H9 (cell line): ENCODE measurements at regions not wholly inside any gene's neighbourhood (a gene's known extent, or its start where the extent isn't known, plus 50 kb on each side); places are given as distances from the start of the nearest gene placed in this dataset.

ENCODE experiments used
- DNase-seq: peaks from one replicate; pipeline ENCODE4 v3.0.0-alpha.2; 2017
- H2AFZ ChIP-seq: one replicate; pipeline ENCODE4 v1.6.1; 2013; ENCODE audit warnings: mild to moderate bottlenecking, low read length, control low read depth, moderate library complexity
- H2AK5ac ChIP-seq: 2 replicates; pipeline ENCODE4 v1.6.1; 2013; ENCODE audit warnings: low read length, control low read depth, mixed read lengths; ENCODE audit not compliant: insufficient read length
- H2BK120ac ChIP-seq: one replicate; pipeline ENCODE4 v1.6.1; 2013; ENCODE audit warnings: low read depth, mild to moderate bottlenecking, low read length, control low read depth, inconsistent platforms; ENCODE audit not compliant: poor library complexity, severe bottlenecking
- H2BK12ac ChIP-seq: 2 replicates; pipeline ENCODE4 v1.6.1; 2013; ENCODE audit warnings: low read length, control low read depth, mixed read lengths, low read depth; ENCODE audit not compliant: insufficient read length
- H2BK15ac ChIP-seq: 2 replicates; pipeline ENCODE4 v1.6.1; 2013; ENCODE audit warnings: low read depth, low read length, control low read depth
- H2BK20ac ChIP-seq: one replicate; pipeline ENCODE4 v1.6.1; 2013; ENCODE audit warnings: low read depth, mild to moderate bottlenecking, low read length, control low read depth, inconsistent platforms; ENCODE audit not compliant: poor library complexity, severe bottlenecking
- H2BK5ac ChIP-seq: 2 replicates; pipeline ENCODE4 v1.6.1; 2013; ENCODE audit warnings: low read length, control low read depth, mixed read lengths; ENCODE audit not compliant: insufficient read length
- H3K14ac ChIP-seq: 2 replicates; pipeline ENCODE4 v1.6.1; 2013; ENCODE audit warnings: low read length, control low read depth; ENCODE audit not compliant: insufficient read depth
- H3K18ac ChIP-seq: 2 replicates; pipeline ENCODE4 v1.6.1; 2013; ENCODE audit warnings: low read depth, mild to moderate bottlenecking, mixed read lengths, low read length, control low read depth; ENCODE audit not compliant: insufficient read length
- H3K23ac ChIP-seq: 2 replicates; pipeline ENCODE4 v1.6.1; 2013; ENCODE audit warnings: low read length, control low read depth, mixed read lengths, low read depth; ENCODE audit not compliant: insufficient read length
- H3K23me2 ChIP-seq: 2 replicates; pipeline ENCODE4 v1.6.1; 2013; ENCODE audit warnings: low read depth, mild to moderate bottlenecking, mixed read lengths, low read length, control low read depth; ENCODE audit not compliant: insufficient read length, poor library complexity, severe bottlenecking
- H3K27ac ChIP-seq: 2 replicates; pipeline ENCODE4 v1.5.1; 2013; ENCODE audit warnings: low read length, control low read depth, mixed read lengths, low read depth; ENCODE audit not compliant: insufficient read length
- H3K27me3 ChIP-seq: 2 replicates; pipeline ENCODE4 v1.6.1; 2013; ENCODE audit warnings: low read length, control low read depth, inconsistent platforms; ENCODE audit not compliant: insufficient read depth
- H3K4ac ChIP-seq: 2 replicates; pipeline ENCODE4 v1.6.1; 2013; ENCODE audit warnings: low read depth, mild to moderate bottlenecking, control low read depth, inconsistent platforms, low read length, moderate library complexity
- H3K4me1 ChIP-seq: 2 replicates; pipeline ENCODE4 v1.6.1; 2013; ENCODE audit warnings: low read length, control low read depth, inconsistent platforms; ENCODE audit not compliant: insufficient read depth
- H3K4me2 ChIP-seq: 2 replicates; pipeline ENCODE4 v1.6.1; 2013; ENCODE audit warnings: low read length, control low read depth, mixed read lengths; ENCODE audit not compliant: insufficient read length, insufficient read depth
- H3K56ac ChIP-seq: 2 replicates; pipeline ENCODE4 v1.6.1; 2013; ENCODE audit warnings: low read depth, mild to moderate bottlenecking, mixed read lengths, low read length, control low read depth; ENCODE audit not compliant: insufficient read length
- H3K79me1 ChIP-seq: 2 replicates; pipeline ENCODE4 v1.6.1; 2013; ENCODE audit warnings: low read depth, mild to moderate bottlenecking, moderate library complexity, low read length, control low read depth, inconsistent platforms; ENCODE audit not compliant: insufficient read depth, poor library complexity, severe bottlenecking
- H3K79me2 ChIP-seq: 2 replicates; pipeline ENCODE4 v1.6.1; 2013; ENCODE audit warnings: low read length, control low read depth, inconsistent platforms; ENCODE audit not compliant: insufficient read depth
- H3K9ac ChIP-seq: 2 replicates; pipeline ENCODE4 v1.6.1; 2013; ENCODE audit warnings: low read length, control low read depth, mixed read lengths; ENCODE audit not compliant: insufficient read length; ENCODE audit errors: extremely low read depth
- H3K9me3 ChIP-seq: one replicate; pipeline ENCODE4 v1.6.1; 2013; ENCODE audit warnings: low read depth, low read length, inconsistent platforms; ENCODE audit not compliant: control insufficient read depth
- H3T11ph ChIP-seq: one replicate; pipeline ENCODE4 v1.6.1; 2013; ENCODE audit warnings: mild to moderate bottlenecking, low read length, control low read depth, inconsistent platforms
- H4K20me1 ChIP-seq: one replicate; pipeline ENCODE4 v1.6.1; 2013; ENCODE audit not compliant: control insufficient read depth, insufficient read length, insufficient read depth
- H4K5ac ChIP-seq: 2 replicates; pipeline ENCODE4 v1.6.1; 2013; ENCODE audit warnings: low read depth, mild to moderate bottlenecking, mixed read lengths, low read length, control low read depth; ENCODE audit not compliant: insufficient read length
- H4K8ac ChIP-seq: replicated peaks from 2 replicates; pipeline ENCODE4 v1.6.1; 2013; ENCODE audit warnings: low read length, control low read depth, mixed read lengths, low read depth; ENCODE audit not compliant: insufficient read length
- H4K91ac ChIP-seq: 2 replicates; pipeline ENCODE4 v1.6.1; 2013; ENCODE audit warnings: low read depth, mild to moderate bottlenecking, moderate library complexity, mixed read lengths, low read length, control low read depth; ENCODE audit not compliant: insufficient read length
- H3K27ac Mint-ChIP-seq, 3 experiments: 2 replicates in 2 of 3; 3 replicates in 1 of 3; pipeline ENCODE4 v1.8.0; 2020 to 2021; ENCODE audit warnings: mixed read lengths in 3 of 3, mild to moderate bottlenecking in 1 of 3, moderate library complexity in 1 of 3
- H3K27me3 Mint-ChIP-seq: 2 replicates; pipeline ENCODE4 v1.8.0; 2021; ENCODE audit warnings: low read depth, mild to moderate bottlenecking, moderate library complexity, mixed read lengths
- H3K36me3 Mint-ChIP-seq, 3 experiments: 2 replicates in 2 of 3; 3 replicates in 1 of 3; pipeline ENCODE4 v1.8.0; 2020 to 2021; ENCODE audit warnings: low read depth in 3 of 3, mixed read lengths in 3 of 3; ENCODE audit not compliant: insufficient read depth in 1 of 3
- H3K4me1 Mint-ChIP-seq, 2 experiments: 2 replicates each; pipeline ENCODE4 v1.8.0; 2020; ENCODE audit warnings: mixed read lengths in 2 of 2
- H3K4me3 Mint-ChIP-seq, 2 experiments: 2 replicates in 1 of 2; 3 replicates in 1 of 2; pipeline ENCODE4 v1.8.0; 2020 to 2021; ENCODE audit warnings: mild to moderate bottlenecking in 2 of 2, mixed read lengths in 2 of 2, moderate library complexity in 1 of 2
- H3K9me3 Mint-ChIP-seq, 2 experiments: 2 replicates in 1 of 2; 3 replicates in 1 of 2; pipeline ENCODE4 v1.8.0; 2020; ENCODE audit warnings: mild to moderate bottlenecking in 2 of 2, mixed read lengths in 2 of 2, moderate library complexity in 1 of 2
- TF ChIP-seq, protein P1 (sequence below): fragments of 200-600 bp; sonication (generic); conservative IDR thresholded peaks from 3 replicates; pipeline ENCODE4 v1.8.0; 2021; ENCODE audit warnings: antibody characterized with exemption, mild to moderate bottlenecking

DNA sequence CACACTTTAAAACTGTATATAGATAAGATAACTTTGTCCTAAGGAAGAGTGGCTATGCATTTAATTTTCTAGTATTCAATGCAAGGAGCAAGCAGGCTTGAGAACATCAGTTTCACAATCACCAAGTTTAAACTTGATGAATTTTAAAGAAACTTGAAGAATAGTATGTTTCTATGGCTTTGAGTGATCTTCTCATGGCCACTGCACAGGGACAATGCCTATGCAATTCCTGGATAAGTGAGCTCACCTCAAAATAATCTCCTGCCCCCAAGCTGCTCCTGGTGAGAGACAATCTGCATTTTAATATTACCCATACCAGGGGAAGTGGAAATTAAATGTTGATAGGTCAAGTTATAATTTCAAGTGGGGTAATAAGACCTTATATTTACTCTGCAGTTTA lies 376.6 kb upstream of the CBLB start:
- H3K23me2 ChIP-seq, result no peaks in the 10 kb centered on the region
- H3K79me1 ChIP-seq, result no peaks in the 10 kb centered on the region
- H2BK120ac ChIP-seq, result no peak overlapping the region
- H4K20me1 ChIP-seq, result no peaks in the 10 kb centered on the region
- no peak overlapping the region for H3K4ac ChIP-seq
- no peak overlapping the region for H2BK5ac ChIP-seq
- Mint-ChIP-seq H3K36me3 (peaks cover 0 to 3% (median 3%) of the 10 kb centered on the region in 3 experiments; a peak in 3 of 7 replicates), H3K9me3 (peaks cover 3% of the 10 kb centered on the region in 2 experiments; a peak in 3 of 5 replicates), H3K27ac (no peak overlapping the region), H3K4me1 (no peaks in the 10 kb centered on the region), H3K4me3 (no peak overlapping the region), H3K27me3 (no peaks in the 10 kb centered on the region)
- no peaks in the 10 kb centered on the region; the same call in 1 of the 2 replicates for H3K4me1 ChIP-seq
- H3K9me3 ChIP-seq, result no peaks in the 10 kb centered on the region
- H2BK20ac ChIP-seq, result no peak overlapping the region
- TF ChIP-seq, protein P1, sequence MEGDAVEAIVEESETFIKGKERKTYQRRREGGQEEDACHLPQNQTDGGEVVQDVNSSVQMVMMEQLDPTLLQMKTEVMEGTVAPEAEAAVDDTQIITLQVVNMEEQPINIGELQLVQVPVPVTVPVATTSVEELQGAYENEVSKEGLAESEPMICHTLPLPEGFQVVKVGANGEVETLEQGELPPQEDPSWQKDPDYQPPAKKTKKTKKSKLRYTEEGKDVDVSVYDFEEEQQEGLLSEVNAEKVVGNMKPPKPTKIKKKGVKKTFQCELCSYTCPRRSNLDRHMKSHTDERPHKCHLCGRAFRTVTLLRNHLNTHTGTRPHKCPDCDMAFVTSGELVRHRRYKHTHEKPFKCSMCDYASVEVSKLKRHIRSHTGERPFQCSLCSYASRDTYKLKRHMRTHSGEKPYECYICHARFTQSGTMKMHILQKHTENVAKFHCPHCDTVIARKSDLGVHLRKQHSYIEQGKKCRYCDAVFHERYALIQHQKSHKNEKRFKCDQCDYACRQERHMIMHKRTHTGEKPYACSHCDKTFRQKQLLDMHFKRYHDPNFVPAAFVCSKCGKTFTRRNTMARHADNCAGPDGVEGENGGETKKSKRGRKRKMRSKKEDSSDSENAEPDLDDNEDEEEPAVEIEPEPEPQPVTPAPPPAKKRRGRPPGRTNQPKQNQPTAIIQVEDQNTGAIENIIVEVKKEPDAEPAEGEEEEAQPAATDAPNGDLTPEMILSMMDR, result no peak
- H2AFZ ChIP-seq, result no peak overlapping the region
- DNase-seq, result no peak
- no peak overlapping the region for H3K14ac ChIP-seq
- no peak overlapping the region for H3K18ac ChIP-seq
- no peak overlapping the region for H2BK12ac ChIP-seq
- no peak overlapping the region for H3K9ac ChIP-seq
- no peak overlapping the region for H4K5ac ChIP-seq
- no peaks in the 10 kb centered on the region for H3K79me2 ChIP-seq
- H4K8ac ChIP-seq, result no peak overlapping the region
- no peak overlapping the region for H3T11ph ChIP-seq
- H3K4me2 ChIP-seq, result no peak overlapping the region
- H2BK15ac ChIP-seq, result no peak overlapping the region
- H3K56ac ChIP-seq, result no peak overlapping the region
- H4K91ac ChIP-seq, result no peak overlapping the region
- no peaks in the 10 kb centered on the region for H3K27me3 ChIP-seq
- no peak overlapping the region for H2AK5ac ChIP-seq
- H3K23ac ChIP-seq, result no peak overlapping the region
- no peak overlapping the region for H3K27ac ChIP-seq
